Stomach (tissue), 4 donors: ENCODE measurements at regions not wholly inside any gene's neighbourhood (a gene's known extent, or its start where the extent isn't known, plus 50 kb on each side); places are given as distances from the start of the nearest gene placed in this dataset.

Experiments used
- CTCF ChIP-seq, 7 experiments: fragments of 450-650 bp in 4 of 7; fragments of 200-600 bp in 3 of 7; sonication (generic) in 3 of 7; IDR thresholded peaks; one replicate each; pipeline ENCODE4 v1.5.1; 2016 to 2019; ENCODE audit warnings: antibody characterized with exemption in 7 of 7, control low read depth in 2 of 7, mild to moderate bottlenecking in 1 of 7
- EP300 ChIP-seq: sonication (generic); formaldehyde crosslinking; IDR thresholded peaks from one replicate; pipeline ENCODE4 v1.6.1; 2017; ENCODE audit warnings: antibody characterized with exemption
- POLR2AphosphoS5 ChIP-seq, 3 donors: sonication (generic); formaldehyde crosslinking; IDR thresholded peaks; one replicate each; pipeline ENCODE4 v1.6.1; 2016; ENCODE audit warnings: antibody characterized with exemption in 3 of 3

GRCh38 chr12:82627799-82628198 lies 58.9 kb upstream of the TMTC2 start:
- TF ChIP-seq CTCF (IDR thresholded peaks at IDR 0.05) (peak in 3 of 7 experiments; percentile 18 to 41 (median 18)), EP300 (no peak), POLR2AphosphoS5 (IDR thresholded peaks at IDR 0.05) (no peak)
